ENCODE measurements at regions not wholly inside any gene's neighbourhood (a gene's known extent, or its start where the extent isn't known, plus 50 kb on each side); places are given as distances from the start of the nearest gene placed in this dataset.

DNA sequence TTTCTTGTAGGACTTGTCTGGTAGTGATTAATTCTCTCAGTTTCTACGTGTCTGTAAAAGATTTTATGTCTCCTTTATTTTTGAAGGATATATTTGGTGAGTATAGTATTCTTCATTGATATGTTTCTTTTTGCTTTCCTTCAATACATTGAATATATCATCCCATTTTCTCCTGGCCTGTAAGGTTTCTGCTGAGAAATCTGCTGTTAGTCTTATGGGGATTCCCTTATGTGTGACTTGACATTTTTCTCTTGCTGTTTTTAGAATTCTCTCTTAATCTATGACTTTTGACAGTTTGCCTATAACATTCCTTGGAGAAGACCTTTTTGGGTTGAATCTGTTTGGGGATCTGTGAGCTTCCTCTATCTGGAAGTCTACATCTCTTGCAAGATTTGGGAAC, 281.0 kb upstream of the MEIS1 start:
- H3K27me3 ChIP-seq (ENCODE audit: control insufficient read depth, insufficient read depth, low read length) = no peaks in the 10 kb centered on the region
- dilution Hi-C loops (cut with HindIII; ENCODE audit: low sequenced_read_pairs, unreplicated experiment) = no loop called here
- H4K5ac ChIP-seq (ENCODE audit: low read depth, low read length) = no peak overlapping the region
- H3K79me1 ChIP-seq (ENCODE audit: low read depth in 1 of 2, low read length in 2 of 2) = no peaks in the 10 kb centered on the region
- no peak overlapping the region for H3K18ac ChIP-seq (ENCODE audit: low read depth, low read length)
- no peak for ATAC-seq (ENCODE audit: low read depth)
- in situ Hi-C loops (cut with MboI; ENCODE audit: low sequenced_read_pairs) = no loop called here
- H3K9me1 ChIP-seq (ENCODE audit: insufficient read depth, low read length) = no peaks in the 10 kb centered on the region
- no peaks in the 10 kb centered on the region for H3K4me1 ChIP-seq (ENCODE audit: control insufficient read depth, insufficient read depth, low read length)
- no peak overlapping the region for H4K8ac ChIP-seq (ENCODE audit: low read depth in 2 of 2, low read length in 2 of 2)
- H3K9ac ChIP-seq (ENCODE audit: low read depth, low read length) = no peak overlapping the region
- no peak overlapping the region for H2BK5ac ChIP-seq (ENCODE audit: low read depth, low read length, poor library complexity, severe bottlenecking)
- H3K36me3 ChIP-seq (ENCODE audit: control insufficient read depth, insufficient read depth, low read length) = no peaks in the 10 kb centered on the region
- H3K14ac ChIP-seq (replicated peaks; ENCODE audit: low read depth, low read length) = no peak overlapping the region
- no peak overlapping the region for H3K56ac ChIP-seq (ENCODE audit: extremely low read depth, insufficient read depth, low read length)
- POLR2A ChIA-PET (ENCODE audit: unreplicated experiment) = no interaction called here
- no peak overlapping the region for H2AK9ac ChIP-seq (replicated peaks; ENCODE audit: low read depth, low read length, poor library complexity)
- no CpG with 5 or more reads among the region's 1 CpG for WGBS, 2 experiments (ENCODE audit: extremely low coverage in 2 of 2, insufficient read length in 1 of 2)
- no peak overlapping the region for H2BK120ac ChIP-seq (ENCODE audit: low read depth, low read length)
- intact Hi-C loops (cut with micrococcal nuclease) = no loop called here
- no peak for DNase-seq
- H2AK5ac ChIP-seq (ENCODE audit: low read depth, low read length) = no peak overlapping the region
- H3K27ac ChIP-seq (ENCODE audit: insufficient read depth, low read length) = no peak overlapping the region
- TF ChIP-seq SMC3 (IDR thresholded peaks at IDR 0.05; ENCODE audit: low read depth, low read length) = no peak
- TF ChIP-seq MAFK (IDR thresholded peaks at IDR 0.05; ENCODE audit: low read depth, low read length) = no peak
- TF ChIP-seq, protein P1, sequence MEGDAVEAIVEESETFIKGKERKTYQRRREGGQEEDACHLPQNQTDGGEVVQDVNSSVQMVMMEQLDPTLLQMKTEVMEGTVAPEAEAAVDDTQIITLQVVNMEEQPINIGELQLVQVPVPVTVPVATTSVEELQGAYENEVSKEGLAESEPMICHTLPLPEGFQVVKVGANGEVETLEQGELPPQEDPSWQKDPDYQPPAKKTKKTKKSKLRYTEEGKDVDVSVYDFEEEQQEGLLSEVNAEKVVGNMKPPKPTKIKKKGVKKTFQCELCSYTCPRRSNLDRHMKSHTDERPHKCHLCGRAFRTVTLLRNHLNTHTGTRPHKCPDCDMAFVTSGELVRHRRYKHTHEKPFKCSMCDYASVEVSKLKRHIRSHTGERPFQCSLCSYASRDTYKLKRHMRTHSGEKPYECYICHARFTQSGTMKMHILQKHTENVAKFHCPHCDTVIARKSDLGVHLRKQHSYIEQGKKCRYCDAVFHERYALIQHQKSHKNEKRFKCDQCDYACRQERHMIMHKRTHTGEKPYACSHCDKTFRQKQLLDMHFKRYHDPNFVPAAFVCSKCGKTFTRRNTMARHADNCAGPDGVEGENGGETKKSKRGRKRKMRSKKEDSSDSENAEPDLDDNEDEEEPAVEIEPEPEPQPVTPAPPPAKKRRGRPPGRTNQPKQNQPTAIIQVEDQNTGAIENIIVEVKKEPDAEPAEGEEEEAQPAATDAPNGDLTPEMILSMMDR (conservative IDR thresholded peaks at IDR 0.05; ENCODE audit: low read depth, low read length) = no peak
- TF ChIP-seq RAD21 (IDR thresholded peaks at IDR 0.05; ENCODE audit: low read length) = no peak
- no peak for TF ChIP-seq POLR2A (IDR thresholded peaks at IDR 0.05; ENCODE audit: low read depth, low read length)
- no peak for TF ChIP-seq BHLHE40 (IDR thresholded peaks at IDR 0.05; ENCODE audit: low read depth, low read length)
- TF ChIP-seq RFX5 (IDR thresholded peaks at IDR 0.05; ENCODE audit: low read depth, low read length) = no peak
- TF ChIP-seq MAZ (IDR thresholded peaks at IDR 0.05; ENCODE audit: borderline replicate concordance, low read depth, low read length) = no peak
- H3K4me2 ChIP-seq (ENCODE audit: low read depth, low read length) = no peak overlapping the region
- H3K23ac ChIP-seq (ENCODE audit: low read depth, low read length) = no peak overlapping the region
- H3K9me3 ChIP-seq (ENCODE audit: control insufficient read depth, insufficient read depth, low read length) = peaks cover 2% of the 10 kb centered on the region; the same call in 1 of the 2 replicates
- H2BK15ac ChIP-seq (ENCODE audit: low read depth, low read length) = no peak overlapping the region
- H3K4ac ChIP-seq (ENCODE audit: low read depth, low read length) = no peak overlapping the region
- CTCF ChIA-PET = interaction anchor here (0.6 kb wide), 1 partner anchor 538 kb away, joined by 4 read pairs; no protein-coding TSS in a partner anchor
- no TSS peak for BruUV-seq (replicated peaks)
- no peak overlapping the region for H4K91ac ChIP-seq (ENCODE audit: insufficient read depth, low read depth, low read length)
- H4K20me1 ChIP-seq (ENCODE audit: insufficient read depth, low read length) = no peaks in the 10 kb centered on the region
- H3K4me3 ChIP-seq (ENCODE audit: insufficient read depth, low read depth, low read length) = no peak overlapping the region
- H2BK20ac ChIP-seq (ENCODE audit: low read depth, low read length) = no peak overlapping the region
- H2AFZ ChIP-seq (replicated peaks; ENCODE audit: low read length, poor library complexity) = no peak overlapping the region

Data from IMR-90 (cell line).